Right lobe of liver (tissue), 6 donors: ENCODE measurements at regions not wholly inside any gene's neighbourhood (a gene's known extent, or its start where the extent isn't known, plus 50 kb on each side); places are given as distances from the start of the nearest gene placed in this dataset.

Experiments used
- ATAC-seq, 4 donors: fragments of 200-7000 bp; cut with Tn5 transposase; one replicate each; pipeline ENCODE4 v1.9.1; 2020; ENCODE audit warnings: mild to moderate bottlenecking in 4 of 4, moderate library complexity in 4 of 4
- DNase-seq, 3 donors: peaks; one replicate each; pipeline ENCODE4 v3.0.0-alpha.2; 2020
- H3K27ac ChIP-seq, 3 donors: fragments of 200-600 bp; one replicate each; pipeline ENCODE4 v1.8.0; 2022
- H3K27me3 ChIP-seq, 2 donors: fragments of 200-600 bp; one replicate each; pipeline ENCODE4 v1.8.0; 2022
- H3K36me3 ChIP-seq, 4 donors: fragments of 200-600 bp; sonication (generic) in 1 of 4; one replicate each; pipeline versions ENCODE4 v1.5.1 to v1.8.0; 2017 to 2022; ENCODE audit warnings: control low read depth in 1 of 4
- H3K4me1 ChIP-seq, 4 donors: fragments of 200-600 bp; sonication (generic) in 1 of 4; one replicate each; pipeline versions ENCODE4 v1.5.1 to v1.8.0; 2017 to 2022; ENCODE audit warnings: control low read depth in 1 of 4
- H3K4me3 ChIP-seq, 3 donors: fragments of 200-600 bp; one replicate each; pipeline ENCODE4 v1.8.0; 2022
- H3K9me3 ChIP-seq, 4 donors: fragments of 200-600 bp; sonication (generic) in 1 of 4; one replicate each; pipeline versions ENCODE4 v1.5.1 to v1.8.0; 2017 to 2022; ENCODE audit warnings: control low read depth in 1 of 4
- CTCF ChIP-seq, 4 donors: fragments of 200-600 bp in 3 of 4; fragments of 450-650 bp in 1 of 4; IDR thresholded peaks; one replicate each; pipeline versions ENCODE4 v1.5.1 to v1.8.0; 2016 to 2022; ENCODE audit warnings: antibody characterized with exemption in 4 of 4, mild to moderate bottlenecking in 2 of 4
- POLR2A ChIP-seq: fragments of 450-650 bp; IDR thresholded peaks from one replicate; pipeline ENCODE4 v1.6.1; 2017; ENCODE audit warnings: antibody characterized with exemption, mild to moderate bottlenecking
- WGBS: methylation state at CpG from one replicate; pipeline ENCODE4 v1.1.6; 2018; ENCODE audit warnings: low coverage, low lambda C conversion rate; ENCODE audit not compliant: insufficient coverage; ENCODE audit errors: missing lambda C conversion rate; 5-methylcytosine and 5-hydroxymethylcytosine counted together
- intact Hi-C, 2 donors: fragments of 100-400 bp; cut with DNase I; formaldehyde crosslinking; loops; one replicate each; pipeline versions ENCODE4 v1.11.2 to v1.14.1; 2022
- donor health status: DM: no; HTN: yes; CAD: no.
- donor health status: DM: no; HTN: no; CAD: no.
- donor health status: DM: no; HTN: no; CAD: no.
- donor health status: DM: no; HTN: yes; CAD: no.
- donor health status: DM: no; HTN: yes; CAD: no.

- intact Hi-C loops, result no loop called here
- Histone ChIP-seq H3K9me3 (no peaks in the 10 kb centered on the region), H3K36me3 (no peaks in the 10 kb centered on the region), H3K4me1 (no peaks in the 10 kb centered on the region), H3K27ac (no peak overlapping the region), H3K4me3 (no peak overlapping the region), H3K27me3 (no peaks in the 10 kb centered on the region)
- 54% methylated on average over 4 of the region's 4 CpGs for WGBS
- no peak for DNase-seq
- TF ChIP-seq CTCF (IDR thresholded peaks at IDR 0.05) (no peak), POLR2A (no peak)
- ATAC-seq, result no peak
These were observed 91.2 kb upstream of the SESTD1 start for GRCh38 chr2:179355881-179356280.

- intact Hi-C loops, result no loop called here
- ATAC-seq, result no peak
- no peak for TF ChIP-seq POLR2A
- peak in 3 of 4 donors; percentile 12 to 26 (median 26) for TF ChIP-seq CTCF (IDR thresholded peaks at IDR 0.05)
- no peak for DNase-seq
- H3K9me3 ChIP-seq, result no peaks in the 10 kb centered on the region
- H3K4me3 ChIP-seq, result no peak overlapping the region
- H3K27ac ChIP-seq, result no peak overlapping the region
- WGBS, result 50% methylated on average over 1 of the region's 1 CpG
- H3K36me3 ChIP-seq, result no peaks in the 10 kb centered on the region
- H3K4me1 ChIP-seq, result no peaks in the 10 kb centered on the region
- no peaks in the 10 kb centered on the region for H3K27me3 ChIP-seq
These were observed 90.3 kb upstream of the SESTD1 start for GRCh38 chr2:179354739-179355537.

GRCh38 chr2:179354296-179354695 lies 89.7 kb upstream of the SESTD1 start:
- WGBS, result 88% methylated on average over 4 of the region's 4 CpGs
- Histone ChIP-seq H3K4me3 (no peak overlapping the region), H3K36me3 (no peaks in the 10 kb centered on the region), H3K27ac (no peak overlapping the region), H3K27me3 (no peaks in the 10 kb centered on the region), H3K4me1 (no peaks in the 10 kb centered on the region), H3K9me3 (no peaks in the 10 kb centered on the region)
- TF ChIP-seq CTCF (IDR thresholded peaks at IDR 0.05) (no peak), POLR2A (no peak)
- intact Hi-C loops, result no loop called here
- DNase-seq (no peak), ATAC-seq (no peak)

- DNase-seq (no peak), ATAC-seq (no peak)
- H3K27ac ChIP-seq, result no peak overlapping the region
- H3K27me3 ChIP-seq, result no peaks in the 10 kb centered on the region
- WGBS, result 69% methylated on average over 2 of the region's 2 CpGs
- intact Hi-C loops, result no loop called here
- no peaks in the 10 kb centered on the region for H3K36me3 ChIP-seq
- H3K4me3 ChIP-seq, result no peak overlapping the region
- H3K4me1 ChIP-seq, result no peaks in the 10 kb centered on the region
- TF ChIP-seq POLR2A, result no peak
- no peak for TF ChIP-seq CTCF (IDR thresholded peaks at IDR 0.05)
- H3K9me3 ChIP-seq, result no peaks in the 10 kb centered on the region
These were observed 87.5 kb upstream of the SESTD1 start for GRCh38 chr2:179352181-179352580.
